HG03066 (cell line): ENCODE measurements at regions not wholly inside any gene's neighbourhood (a gene's known extent, or its start where the extent isn't known, plus 50 kb on each side); places are given as distances from the start of the nearest gene placed in this dataset.

ENCODE experiments used
- ATAC-seq: cut with Tn5 transposase; IDR thresholded peaks from one replicate; pipeline ENCODE4 v1.9.1; 2021; ENCODE audit warnings: low read depth; ENCODE audit not compliant: unreplicated experiment

GRCh38 chr2:18643326-18644114 is 54.2 kb upstream of the NT5C1B start:
- ATAC-seq = no peak

GRCh38 chr2:18641823-18642222 is 52.5 kb upstream of the NT5C1B start:
- ATAC-seq = no peak

- ATAC-seq = no peak
These were observed 50.5 kb upstream of the NT5C1B start for GRCh38 chr2:18639756-18640453.
